H1 (cell line): ENCODE measurements at regions not wholly inside any gene's neighbourhood (a gene's known extent, or its start where the extent isn't known, plus 50 kb on each side); places are given as distances from the start of the nearest gene placed in this dataset.

Source experiments
- CTCF ChIA-PET: fragments of 300-600 bp; sonication (Branson Sonifier 250); formaldehyde crosslinking; loops from one replicate; lab custom pipeline; 2021; ENCODE audit not compliant: partially characterized antibody; lab: Charles Lee
- POLR2A ChIA-PET: fragments of 300-600 bp; sonication (Branson Sonifier 250); formaldehyde crosslinking; loops from one replicate; lab custom pipeline; 2021; ENCODE audit warnings: inconsistent platforms; ENCODE audit not compliant: partially characterized antibody; lab: Charles Lee
- DNase-seq, 2 experiments: peaks; one replicate each; pipeline versions ENCODE4 v3.0.0 to v3.0.0-alpha.2; 2010 to 2022; ENCODE audit warnings: low spot score in 2 of 2, low read depth in 1 of 2, mixed read lengths in 1 of 2
- FAIRE-seq: peaks from 2 replicates; lab custom pipeline; 2011; peaks lifted over from hg19 to GRCh38; lab: Jason Lieb, UNC
- H2AFZ ChIP-seq: 2 replicates; pipeline ENCODE4 v1.8.1; 2012; ENCODE audit warnings: low read length, inconsistent platforms
- H2AK5ac ChIP-seq: 2 replicates; pipeline ENCODE4 v1.6.1; 2013; ENCODE audit warnings: low read depth, low read length
- H2BK120ac ChIP-seq: replicated peaks from 2 replicates; pipeline ENCODE3; 2013; ENCODE audit warnings: low read depth, low read length, inconsistent platforms
- H2BK12ac ChIP-seq: 2 replicates; pipeline ENCODE4 v1.6.1; 2013; ENCODE audit warnings: low read depth, low read length
- H2BK15ac ChIP-seq: 2 replicates; pipeline ENCODE4 v1.6.1; 2013; ENCODE audit warnings: low read length
- H2BK20ac ChIP-seq: 2 replicates; pipeline ENCODE4 v1.6.1; 2013; ENCODE audit warnings: low read length
- H2BK5ac ChIP-seq: 2 replicates; pipeline ENCODE4 v1.6.1; 2013; ENCODE audit warnings: low read depth, low read length
- H3K14ac ChIP-seq: 2 replicates; pipeline ENCODE4 v1.6.1; 2013; ENCODE audit warnings: inconsistent platforms; ENCODE audit not compliant: insufficient read length
- H3K18ac ChIP-seq: 2 replicates; pipeline ENCODE4 v1.6.1; 2013; ENCODE audit warnings: low read length; ENCODE audit errors: extremely low read depth
- H3K23ac ChIP-seq: 2 replicates; pipeline ENCODE4 v1.6.1; 2013; ENCODE audit warnings: inconsistent platforms; ENCODE audit not compliant: insufficient read length
- H3K23me2 ChIP-seq: 2 replicates; pipeline ENCODE4 v1.6.1; 2013; ENCODE audit warnings: low read depth, low read length
- H3K27ac ChIP-seq: 2 replicates; pipeline ENCODE4 v1.6.1; 2011; ENCODE audit warnings: low read depth, low read length, inconsistent platforms
- H3K27me3 ChIP-seq, 4 experiments: replicated peaks in 1 of 4; 1 replicate in 1 of 4; 2 replicates in 3 of 4; pipeline versions ENCODE4 v1.6.1 to v1.8.1; 2011 to 2013; ENCODE audit warnings: low read length in 3 of 4, mild to moderate bottlenecking in 3 of 4, inconsistent platforms in 2 of 4, mixed read lengths in 2 of 4, moderate library complexity in 1 of 4; ENCODE audit not compliant: control insufficient read depth in 3 of 4, insufficient read depth in 3 of 4; ENCODE audit errors: extremely low read depth in 1 of 4
- H3K36me3 ChIP-seq, 4 experiments: 2 replicates each; pipeline versions ENCODE4 v1.6.1 to v1.8.1; 2011 to 2013; ENCODE audit warnings: mild to moderate bottlenecking in 4 of 4, low read length in 3 of 4, moderate library complexity in 2 of 4, control low read depth in 1 of 4, inconsistent platforms in 1 of 4; ENCODE audit not compliant: insufficient read depth in 4 of 4, control insufficient read depth in 2 of 4
- H3K4ac ChIP-seq: replicated peaks from 2 replicates; pipeline ENCODE3; 2013; ENCODE audit warnings: low read length, low read depth, mixed read lengths, inconsistent platforms; ENCODE audit not compliant: insufficient read length
- H3K4me1 ChIP-seq, 4 experiments: replicated peaks in 1 of 4; 1 replicate in 1 of 4; 2 replicates in 3 of 4; pipeline versions ENCODE4 v1.6.1 to v1.8.1; 2011 to 2013; ENCODE audit warnings: low read length in 3 of 4, inconsistent platforms in 2 of 4, mixed read lengths in 1 of 4; ENCODE audit not compliant: insufficient read depth in 4 of 4, control insufficient read depth in 3 of 4
- H3K4me2 ChIP-seq, 2 experiments: 2 replicates each; pipeline versions ENCODE4 v1.6.1 to v1.8.1; 2011 to 2013; ENCODE audit warnings: low read depth in 2 of 2, low read length in 2 of 2, control low read depth in 1 of 2, inconsistent platforms in 1 of 2, mild to moderate bottlenecking in 1 of 2; ENCODE audit not compliant: insufficient read depth in 1 of 2
- H3K4me3 ChIP-seq, 4 experiments: fragments of 200-600, 300-600 bp in 1 of 4; sonication (generic), shearing (Covaris generic), sonication (Bioruptor Twin) in 1 of 4; 2 replicates each; pipeline versions ENCODE4 v1.5.1 to v1.8.1; 2011 to 2016; ENCODE audit warnings: low read length in 4 of 4, low read depth in 3 of 4, control low read depth in 2 of 4, inconsistent platforms in 2 of 4, mild to moderate bottlenecking in 2 of 4, mixed read lengths in 1 of 4, moderate library complexity in 1 of 4; ENCODE audit not compliant: insufficient read depth in 2 of 4; ENCODE audit errors: extremely low read depth in 1 of 4
- H3K56ac ChIP-seq: replicated peaks from 2 replicates; pipeline ENCODE3; 2013; ENCODE audit warnings: low read depth, mild to moderate bottlenecking, mixed read lengths, low read length, inconsistent platforms; ENCODE audit not compliant: insufficient read length
- H3K79me1 ChIP-seq: 2 replicates; pipeline ENCODE4 v1.6.1; 2013; ENCODE audit warnings: low read depth, low read length, control low read depth
- H3K79me2 ChIP-seq, 2 experiments: 2 replicates each; pipeline versions ENCODE4 v1.6.1 to v1.8.1; 2012 to 2013; ENCODE audit warnings: low read length in 2 of 2, mild to moderate bottlenecking in 2 of 2, inconsistent platforms in 1 of 2; ENCODE audit not compliant: insufficient read depth in 2 of 2, control insufficient read depth in 1 of 2
- H3K9ac ChIP-seq, 4 experiments: replicated peaks in 1 of 4; 1 replicate in 1 of 4; 2 replicates in 3 of 4; pipeline versions ENCODE4 v1.6.1 to v1.8.1; 2011 to 2013; ENCODE audit warnings: low read depth in 3 of 4, low read length in 3 of 4, control low read depth in 2 of 4, mild to moderate bottlenecking in 2 of 4, moderate library complexity in 2 of 4, inconsistent platforms in 1 of 4; ENCODE audit errors: extremely low read depth in 1 of 4
- H3K9me3 ChIP-seq, 2 experiments: 2 replicates each; pipeline versions ENCODE4 v1.6.1 to v1.8.1; 2012 to 2013; ENCODE audit warnings: mild to moderate bottlenecking in 2 of 2, moderate library complexity in 2 of 2, control low read depth in 1 of 2, inconsistent platforms in 1 of 2, low read depth in 1 of 2, low read length in 1 of 2, mixed read lengths in 1 of 2; ENCODE audit not compliant: insufficient read depth in 2 of 2
- H4K20me1 ChIP-seq, 2 experiments: replicated peaks in 1 of 2; 2 replicates each; pipeline versions ENCODE3 to v1.8.1; 2011 to 2013; ENCODE audit warnings: inconsistent platforms in 2 of 2, low read length in 2 of 2, mild to moderate bottlenecking in 1 of 2; ENCODE audit not compliant: insufficient read depth in 2 of 2, control insufficient read depth in 1 of 2
- H4K5ac ChIP-seq: 2 replicates; pipeline ENCODE4 v1.6.1; 2013; ENCODE audit warnings: low read length, low read depth, mixed read lengths, inconsistent platforms; ENCODE audit not compliant: insufficient read length
- H4K8ac ChIP-seq: 2 replicates; pipeline ENCODE4 v1.8.0; 2013; ENCODE audit warnings: mild to moderate bottlenecking, moderate library complexity, low read length, inconsistent platforms; ENCODE audit not compliant: insufficient read depth; ENCODE audit errors: extremely low read depth
- H4K91ac ChIP-seq: replicated peaks from 2 replicates; pipeline ENCODE3; 2013; ENCODE audit warnings: low read length, mixed read lengths, inconsistent platforms; ENCODE audit not compliant: insufficient read length
- MAFK ChIP-seq: IDR thresholded peaks from 2 replicates; pipeline ENCODE4 v1.6.1; 2012; ENCODE audit warnings: low read depth, mild to moderate bottlenecking, improper control_type of control experiment, low read length
- RXRA ChIP-seq: IDR thresholded peaks from 2 replicates; pipeline ENCODE4 v1.6.1; 2011; ENCODE audit warnings: low read depth, mild to moderate bottlenecking, low read length, moderate library complexity; ENCODE audit not compliant: insufficient read depth
- SP1 ChIP-seq: IDR thresholded peaks from 2 replicates; pipeline ENCODE4 v1.6.1; 2011; ENCODE audit warnings: low read depth, low read length
- WGBS, 2 experiments: shearing (Covaris generic) in 1 of 2; methylation state at CpG; one replicate each; pipeline versions ENCODE4 v1.1.6 to v1.1.7; 2013 to 2015; ENCODE audit warnings: low lambda C conversion rate in 2 of 2, mixed read lengths in 2 of 2, inconsistent platforms in 1 of 2, low coverage in 1 of 2, missing lambda C conversion rate in 1 of 2; ENCODE audit not compliant: insufficient replicate concordance in 2 of 2, insufficient coverage in 1 of 2, insufficient read length in 1 of 2; ENCODE audit errors: extremely low coverage in 1 of 2, missing lambda C conversion rate in 1 of 2; 5-methylcytosine and 5-hydroxymethylcytosine counted together
- TF ChIP-seq, protein P1 (sequence below): IDR thresholded peaks from 2 replicates; pipeline ENCODE4 v1.6.1; 2012; ENCODE audit warnings: inconsistent platforms

DNA sequence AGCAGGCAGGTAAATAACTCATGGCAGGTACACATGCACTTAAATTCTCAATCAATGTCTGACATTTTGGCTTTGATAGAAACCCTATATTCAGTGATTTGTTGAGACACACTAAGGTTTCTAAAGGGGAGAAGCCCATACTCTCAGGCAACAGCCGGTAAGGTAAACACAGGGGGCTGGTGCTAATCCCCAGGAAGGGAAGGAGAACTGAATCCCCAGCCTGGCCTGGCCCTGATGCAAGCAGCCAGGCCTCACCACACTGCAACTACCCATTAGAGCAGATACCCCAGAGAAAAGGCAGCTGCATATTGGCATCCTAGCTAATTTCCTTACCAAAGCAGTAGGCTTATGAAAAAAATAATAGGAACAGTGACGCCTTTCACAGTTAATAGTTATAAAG lies 116.5 kb upstream of the LRRC7 start:
- CTCF ChIA-PET, result no interaction called here

More for the DNA sequence above, 116.5 kb upstream of the LRRC7 start:
- DNase-seq, result no peak
- H2BK20ac ChIP-seq, result no peak overlapping the region
- H3K23ac ChIP-seq, result no peak overlapping the region
- H2AK5ac ChIP-seq, result no peak overlapping the region
- H3K56ac ChIP-seq, result no peak overlapping the region
- H2BK5ac ChIP-seq, result no peak overlapping the region
- H3K14ac ChIP-seq, result no peak overlapping the region
- no peak overlapping the region for H3K27ac ChIP-seq
- H3K4me1 ChIP-seq, result no peaks in the 10 kb centered on the region
- H3K27me3 ChIP-seq, result peaks cover 0 to 1% (median 0%) of the 10 kb centered on the region in 4 experiments; a peak in 1 of 7 replicates
- H3K4me3 ChIP-seq, result no peak overlapping the region
- H4K91ac ChIP-seq, result no peak overlapping the region
- no peak overlapping the region for H4K8ac ChIP-seq
- no peak overlapping the region for H2AFZ ChIP-seq
- no peak overlapping the region for H2BK12ac ChIP-seq
- no peaks in the 10 kb centered on the region for H3K23me2 ChIP-seq
- 77% methylated on average over 2 of the region's 2 CpGs; no CpG with 5 or more reads in 1 of the 2 experiments for WGBS, 2 experiments
- no peak overlapping the region for H2BK120ac ChIP-seq
- no peaks in the 10 kb centered on the region for H3K79me1 ChIP-seq
- POLR2A ChIA-PET, result no interaction called here
- H3K4me2 ChIP-seq, result no peak overlapping the region
- no peaks in the 10 kb centered on the region for H3K36me3 ChIP-seq
- peaks cover 2 to 3% of the 10 kb centered on the region in 2 experiments; a peak in 1 of 4 replicates for H3K9me3 ChIP-seq
- no peak overlapping the region for H3K9ac ChIP-seq
- FAIRE-seq, result no peak
- no peak overlapping the region for H3K4ac ChIP-seq
- no peaks in the 10 kb centered on the region for H3K79me2 ChIP-seq
- H2BK15ac ChIP-seq, result no peak overlapping the region
- H4K20me1 ChIP-seq, result no peaks in the 10 kb centered on the region
- H3K18ac ChIP-seq, result no peak overlapping the region
- TF ChIP-seq SP1, result no peak
- TF ChIP-seq MAFK, result no peak
- no peak for TF ChIP-seq RXRA
- TF ChIP-seq, protein P1, sequence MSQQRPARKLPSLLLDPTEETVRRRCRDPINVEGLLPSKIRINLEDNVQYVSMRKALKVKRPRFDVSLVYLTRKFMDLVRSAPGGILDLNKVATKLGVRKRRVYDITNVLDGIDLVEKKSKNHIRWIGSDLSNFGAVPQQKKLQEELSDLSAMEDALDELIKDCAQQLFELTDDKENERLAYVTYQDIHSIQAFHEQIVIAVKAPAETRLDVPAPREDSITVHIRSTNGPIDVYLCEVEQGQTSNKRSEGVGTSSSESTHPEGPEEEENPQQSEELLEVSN, result no peak
- no peak overlapping the region for H4K5ac ChIP-seq
